ENCODE measurements at regions not wholly inside any gene's neighbourhood (a gene's known extent, or its start where the extent isn't known, plus 50 kb on each side); places are given as distances from the start of the nearest gene placed in this dataset.
"Not testable (repeated sequence)": the region's sequence is repeated elsewhere in the genome, so short reads cannot be mapped to it uniquely, and the experiment has no call there.

DNA sequence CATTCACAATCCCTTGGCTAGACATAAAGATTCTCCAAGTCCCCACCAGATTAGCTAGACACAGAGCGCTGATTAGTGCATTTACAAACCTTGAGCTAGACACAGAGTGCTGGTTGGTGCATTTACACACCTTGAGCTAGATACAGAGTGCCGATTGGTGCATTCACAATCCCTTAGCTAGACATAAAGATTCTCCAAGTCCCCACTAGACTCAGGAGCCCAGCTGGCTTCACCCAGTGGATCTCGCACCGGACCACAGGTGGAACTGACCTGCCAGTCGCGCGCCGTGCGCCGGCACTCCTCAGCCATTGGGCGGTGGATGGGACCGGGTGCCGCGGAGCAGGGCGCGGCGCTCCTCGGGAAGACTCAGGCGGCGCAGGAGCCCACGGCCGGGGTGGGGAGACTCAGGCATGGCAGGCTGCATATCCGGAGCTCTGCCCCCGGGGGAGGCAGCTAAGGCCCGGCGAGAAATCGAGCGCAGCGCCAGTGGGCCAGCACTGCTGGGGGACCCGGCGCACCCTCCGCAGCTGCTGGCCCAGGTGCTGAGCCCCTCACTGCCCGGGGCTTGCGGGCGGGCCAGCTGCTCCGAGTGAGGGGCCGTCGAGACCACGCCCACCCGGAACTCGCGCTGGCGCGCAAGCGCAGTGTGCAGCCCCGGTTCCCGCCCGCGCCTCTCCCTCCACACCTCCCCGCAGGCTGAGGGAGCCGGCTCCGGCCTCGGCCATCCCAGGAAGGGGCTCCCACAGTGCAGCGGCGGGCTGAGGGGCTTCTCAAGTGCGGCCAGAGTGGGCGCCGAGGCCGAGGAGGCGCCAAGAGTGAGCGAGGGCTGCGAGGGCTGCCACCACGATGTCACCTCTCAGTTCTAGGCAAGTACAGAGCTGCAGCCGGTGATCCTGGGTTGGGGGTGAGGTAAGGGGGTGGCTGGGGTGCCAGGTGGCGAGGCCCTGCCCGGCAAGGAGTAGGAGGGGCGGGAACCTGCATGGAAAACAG lies 773.7 kb upstream of the CITED2 start:
- H2BK15ac ChIP-seq (replicated peaks; ENCODE audit: low read depth); H3K9ac ChIP-seq (ENCODE audit: low read length); H2BK5ac ChIP-seq (ENCODE audit: low read length); H3K4ac ChIP-seq (ENCODE audit: low read depth, low read length); DNase-seq; H4K5ac ChIP-seq (ENCODE audit: low read length); H3K27ac ChIP-seq (ENCODE audit: low read depth, low read length); H4K8ac ChIP-seq (ENCODE audit: low read depth, low read length); H3K56ac ChIP-seq (ENCODE audit: low read length); H3K23ac ChIP-seq (ENCODE audit: low read length); H2BK120ac ChIP-seq (ENCODE audit: low read depth, low read length); H3K4me2 ChIP-seq (ENCODE audit: low read length); H3K79me1 ChIP-seq (ENCODE audit: low read length); H3K4me3 ChIP-seq (ENCODE audit: low read length); H3K18ac ChIP-seq (ENCODE audit: low read length); H3K4me1 ChIP-seq (ENCODE audit: control insufficient read depth, low read depth, low read length); H3K79me2 ChIP-seq (ENCODE audit: control insufficient read depth, insufficient read depth, low read length); H3K27me3 ChIP-seq (ENCODE audit: insufficient read depth, low read length, poor library complexity); H3K36me3 ChIP-seq (ENCODE audit: control insufficient read depth, insufficient read depth, low read length); H2AK5ac ChIP-seq (ENCODE audit: low read length): not testable (repeated sequence)
- WGBS (ENCODE audit: extremely low coverage, insufficient coverage, low lambda C conversion rate), result no CpG with 5 or more reads among the region's 67 CpGs

DNA sequence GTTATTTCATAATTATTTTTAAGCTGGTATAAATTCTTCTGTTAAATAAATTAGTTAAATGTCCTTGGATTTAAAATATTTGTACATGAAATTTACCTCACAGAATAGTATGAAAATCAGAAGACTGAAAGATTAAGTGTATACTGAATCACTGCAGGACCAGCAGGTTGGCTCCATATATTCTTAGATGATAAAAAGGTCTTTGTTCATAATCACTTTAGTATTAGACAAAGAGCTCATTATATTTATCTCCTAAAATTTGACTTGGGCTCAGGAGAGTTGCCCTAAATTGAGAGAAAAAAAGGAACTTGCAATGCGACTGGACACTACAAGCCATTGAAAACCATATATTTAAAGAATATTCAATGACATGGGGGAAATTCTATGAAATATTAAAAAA lies 766.4 kb upstream of the CITED2 start:
- Histone ChIP-seq H3K18ac (ENCODE audit: low read length) (no peak overlapping the region), H3K9ac (ENCODE audit: low read length) (no peak overlapping the region), H3K23ac (ENCODE audit: low read length) (no peak overlapping the region), H2BK120ac (ENCODE audit: low read depth, low read length) (no peak overlapping the region), H4K5ac (ENCODE audit: low read length) (no peak overlapping the region), H3K27me3 (ENCODE audit: insufficient read depth, low read length, poor library complexity) (no peaks in the 10 kb centered on the region), H3K4ac (ENCODE audit: low read depth, low read length) (no peak overlapping the region), H2BK5ac (ENCODE audit: low read length) (no peak overlapping the region), H4K8ac (ENCODE audit: low read depth, low read length) (no peak overlapping the region), H3K36me3 (ENCODE audit: control insufficient read depth, insufficient read depth, low read length) (no peaks in the 10 kb centered on the region), H2AK5ac (ENCODE audit: low read length) (no peak overlapping the region), H2BK15ac (replicated peaks; ENCODE audit: low read depth) (no peak overlapping the region), H3K79me2 (ENCODE audit: control insufficient read depth, insufficient read depth, low read length) (no peaks in the 10 kb centered on the region), H3K4me3 (ENCODE audit: low read length) (no peak overlapping the region), H3K56ac (ENCODE audit: low read length) (no peak overlapping the region), H3K27ac (ENCODE audit: low read depth, low read length) (no peak overlapping the region), H3K4me1 (ENCODE audit: control insufficient read depth, low read depth, low read length) (no peaks in the 10 kb centered on the region), H3K4me2 (ENCODE audit: low read length) (no peak overlapping the region), H3K79me1 (ENCODE audit: low read length) (no peaks in the 10 kb centered on the region)
- no CpG with 5 or more reads among the region's 1 CpG for WGBS (ENCODE audit: extremely low coverage, insufficient coverage, low lambda C conversion rate)
- no peak for DNase-seq

DNA sequence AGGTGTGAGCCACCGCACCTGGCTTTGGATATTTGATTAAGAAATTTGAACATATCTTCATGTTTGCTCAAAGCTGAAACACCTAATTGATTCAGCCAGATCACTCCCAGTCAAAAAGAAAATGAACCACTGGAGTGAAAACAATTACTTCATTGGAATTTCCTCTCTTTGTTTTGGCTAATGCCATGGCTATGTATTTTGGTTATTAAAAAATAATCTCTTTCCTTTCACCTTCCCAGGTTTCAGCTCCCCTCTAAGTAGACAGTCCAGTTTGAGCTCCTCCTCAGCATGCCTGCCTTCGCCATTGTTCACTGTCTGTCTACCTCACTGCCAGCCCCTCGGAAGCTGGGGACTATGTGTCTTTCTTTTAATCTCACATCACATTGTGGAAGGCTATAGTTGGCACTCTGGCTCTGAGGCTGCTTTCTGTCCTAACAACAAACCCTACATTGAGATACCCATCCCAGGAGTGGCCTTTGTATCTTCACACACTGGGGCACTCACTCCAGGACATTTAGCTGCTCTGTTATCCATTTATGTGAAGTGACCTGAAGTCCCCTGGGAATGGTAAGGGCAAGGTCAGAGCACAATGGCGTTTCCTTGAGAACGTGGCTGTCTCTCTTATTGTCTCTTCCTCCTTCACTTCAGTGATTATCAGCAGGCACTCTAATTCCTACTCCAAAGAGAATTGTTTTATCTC lies 764.0 kb upstream of the CITED2 start:
- H3K4me3 ChIP-seq (ENCODE audit: low read length), result no peak overlapping the region
- H3K56ac ChIP-seq (ENCODE audit: low read length), result no peak overlapping the region
- DNase-seq, result peak; percentile 1
- H3K79me1 ChIP-seq (ENCODE audit: low read length), result no peaks in the 10 kb centered on the region
- no peaks in the 10 kb centered on the region for H3K4me1 ChIP-seq (ENCODE audit: control insufficient read depth, low read depth, low read length)
- H3K4ac ChIP-seq (ENCODE audit: low read depth, low read length), result no peak overlapping the region
- H3K79me2 ChIP-seq (ENCODE audit: control insufficient read depth, insufficient read depth, low read length), result no peaks in the 10 kb centered on the region
- H3K18ac ChIP-seq (ENCODE audit: low read length), result no peak overlapping the region
- no CpG with 5 or more reads among the region's 5 CpGs for WGBS (ENCODE audit: extremely low coverage, insufficient coverage, low lambda C conversion rate)
- H3K27ac ChIP-seq (ENCODE audit: low read depth, low read length), result no peak overlapping the region
- no peak overlapping the region for H3K23ac ChIP-seq (ENCODE audit: low read length)
- H3K36me3 ChIP-seq (ENCODE audit: control insufficient read depth, insufficient read depth, low read length), result no peaks in the 10 kb centered on the region
- no peak overlapping the region for H3K9ac ChIP-seq (ENCODE audit: low read length)
- H3K4me2 ChIP-seq (ENCODE audit: low read length), result no peak overlapping the region
- H3K27me3 ChIP-seq (ENCODE audit: insufficient read depth, low read length, poor library complexity), result no peaks in the 10 kb centered on the region
- no peak overlapping the region for H4K8ac ChIP-seq (ENCODE audit: low read depth, low read length)
- H2BK5ac ChIP-seq (ENCODE audit: low read length), result no peak overlapping the region
- no peak overlapping the region for H2BK15ac ChIP-seq (replicated peaks; ENCODE audit: low read depth)
- H4K5ac ChIP-seq (ENCODE audit: low read length), result no peak overlapping the region
- H2AK5ac ChIP-seq (ENCODE audit: low read length), result no peak overlapping the region
- H2BK120ac ChIP-seq (ENCODE audit: low read depth, low read length), result no peak overlapping the region

DNA sequence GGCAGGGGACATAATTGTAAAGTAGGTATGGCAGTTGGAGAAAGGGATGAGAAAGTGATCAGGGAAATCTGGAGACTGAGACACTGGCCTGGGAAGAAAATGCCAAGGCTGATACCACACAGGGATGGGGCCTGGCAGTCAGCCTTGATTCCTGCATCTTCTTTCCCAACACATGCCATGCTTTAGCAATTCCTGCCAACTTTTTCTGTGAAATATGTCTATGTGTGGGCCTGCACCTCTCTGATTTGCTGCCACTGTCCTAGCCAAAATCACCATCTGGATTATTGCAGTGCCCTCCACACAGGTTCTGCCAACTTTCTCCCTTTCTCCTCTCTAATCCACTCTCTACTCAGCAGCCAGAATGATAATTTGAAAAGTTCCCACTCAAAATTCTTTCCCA lies 759.8 kb upstream of the CITED2 start:
- Histone ChIP-seq H4K8ac (ENCODE audit: low read depth, low read length) (no peak overlapping the region), H3K4me3 (ENCODE audit: low read length) (no peak overlapping the region), H2BK5ac (ENCODE audit: low read length) (no peak overlapping the region), H3K36me3 (ENCODE audit: control insufficient read depth, insufficient read depth, low read length) (no peaks in the 10 kb centered on the region), H2AK5ac (ENCODE audit: low read length) (no peak overlapping the region), H3K27me3 (ENCODE audit: insufficient read depth, low read length, poor library complexity) (no peaks in the 10 kb centered on the region), H3K4me1 (ENCODE audit: control insufficient read depth, low read depth, low read length) (no peaks in the 10 kb centered on the region), H2BK120ac (ENCODE audit: low read depth, low read length) (no peak overlapping the region), H2BK15ac (replicated peaks; ENCODE audit: low read depth) (no peak overlapping the region), H3K4ac (ENCODE audit: low read depth, low read length) (no peak overlapping the region), H3K18ac (ENCODE audit: low read length) (no peak overlapping the region), H3K27ac (ENCODE audit: low read depth, low read length) (no peak overlapping the region), H3K23ac (ENCODE audit: low read length) (no peak overlapping the region), H3K9ac (ENCODE audit: low read length) (no peak overlapping the region), H3K56ac (ENCODE audit: low read length) (no peak overlapping the region), H3K4me2 (ENCODE audit: low read length) (no peak overlapping the region), H4K5ac (ENCODE audit: low read length) (no peak overlapping the region), H3K79me2 (ENCODE audit: control insufficient read depth, insufficient read depth, low read length) (no peaks in the 10 kb centered on the region), H3K79me1 (ENCODE audit: low read length) (no peaks in the 10 kb centered on the region)
- DNase-seq, result no peak

DNA sequence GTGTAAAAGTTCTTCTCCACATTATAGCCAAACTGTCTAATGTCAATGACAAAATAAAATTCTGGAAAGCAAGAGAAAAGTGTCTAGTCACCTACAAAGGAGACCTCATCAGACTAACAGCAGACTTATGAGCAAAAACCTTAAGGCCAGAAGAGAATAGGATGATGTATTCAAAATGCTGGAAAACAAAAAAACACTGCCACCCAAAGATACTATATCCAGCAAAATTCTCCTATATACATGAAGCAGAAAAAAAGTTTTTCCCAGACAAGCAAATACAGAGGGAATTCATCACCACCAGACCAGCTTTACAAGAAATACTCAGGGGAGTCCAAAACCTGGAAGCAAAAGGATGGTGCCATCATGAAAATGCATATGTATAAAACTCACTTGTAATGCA lies 755.6 kb upstream of the CITED2 start:
- Histone ChIP-seq H3K4me3 (ENCODE audit: low read length) (no peak overlapping the region), H3K9ac (ENCODE audit: low read length) (no peak overlapping the region), H3K27ac (ENCODE audit: low read depth, low read length) (no peak overlapping the region), H3K4me1 (ENCODE audit: control insufficient read depth, low read depth, low read length) (no peaks in the 10 kb centered on the region), H3K79me2 (ENCODE audit: control insufficient read depth, insufficient read depth, low read length) (no peaks in the 10 kb centered on the region), H3K36me3 (ENCODE audit: control insufficient read depth, insufficient read depth, low read length) (no peaks in the 10 kb centered on the region), H2AK5ac (ENCODE audit: low read length) (no peak overlapping the region), H2BK5ac (ENCODE audit: low read length) (no peak overlapping the region), H3K23ac (ENCODE audit: low read length) (no peak overlapping the region), H3K18ac (ENCODE audit: low read length) (no peak overlapping the region), H3K27me3 (ENCODE audit: insufficient read depth, low read length, poor library complexity) (no peaks in the 10 kb centered on the region), H4K5ac (ENCODE audit: low read length) (no peak overlapping the region), H3K79me1 (ENCODE audit: low read length) (no peaks in the 10 kb centered on the region), H3K56ac (ENCODE audit: low read length) (no peak overlapping the region), H2BK120ac (ENCODE audit: low read depth, low read length) (no peak overlapping the region), H3K4me2 (ENCODE audit: low read length) (no peak overlapping the region), H4K8ac (ENCODE audit: low read depth, low read length) (no peak overlapping the region), H2BK15ac (replicated peaks; ENCODE audit: low read depth) (no peak overlapping the region), H3K4ac (ENCODE audit: low read depth, low read length) (no peak overlapping the region)
- no peak for DNase-seq

All from mesendoderm (in vitro differentiated cells).